Stomach (tissue), 4 donors: ENCODE measurements at regions not wholly inside any gene's neighbourhood (a gene's known extent, or its start where the extent isn't known, plus 50 kb on each side); places are given as distances from the start of the nearest gene placed in this dataset.

Experiments
- POLR2A ChIP-seq, 4 donors: fragments of 450-650 bp; IDR thresholded peaks; one replicate each; pipeline ENCODE4 v1.6.1; 2016; ENCODE audit warnings: antibody characterized with exemption in 4 of 4, control low read depth in 2 of 4, mild to moderate bottlenecking in 1 of 4, moderate library complexity in 1 of 4
- POLR2AphosphoS5 ChIP-seq, 3 donors: sonication (generic); formaldehyde crosslinking; IDR thresholded peaks; one replicate each; pipeline ENCODE4 v1.6.1; 2016; ENCODE audit warnings: antibody characterized with exemption in 3 of 3

DNA sequence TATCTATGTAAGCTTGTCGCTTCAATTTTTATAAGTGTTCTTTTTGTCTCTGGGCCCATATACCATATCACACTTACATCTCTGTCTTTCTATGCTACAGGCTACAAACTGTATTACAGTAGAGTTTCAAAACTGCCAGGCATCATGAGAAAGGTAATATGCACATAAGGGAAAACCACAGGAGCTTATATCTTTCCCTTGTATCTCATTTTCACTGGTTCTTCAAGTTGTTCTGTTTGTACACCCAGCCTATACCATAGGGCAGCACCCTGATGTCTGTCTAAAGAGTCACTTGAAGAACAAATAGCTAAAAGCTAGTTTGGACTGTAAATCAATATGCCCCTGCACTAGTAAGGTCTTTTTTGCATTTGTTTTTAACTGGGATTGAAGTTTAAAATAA is 366.7 kb downstream of the FIGN start:
- TF ChIP-seq POLR2AphosphoS5 (IDR thresholded peaks at IDR 0.05) (no peak), POLR2A (IDR thresholded peaks at IDR 0.05) (no peak)
